Neural cell (in vitro differentiated cells): ENCODE measurements at regions not wholly inside any gene's neighbourhood (a gene's known extent, or its start where the extent isn't known, plus 50 kb on each side); places are given as distances from the start of the nearest gene placed in this dataset.

Source experiments
- CTCF ChIP-seq: fragments of 450-650 bp; IDR thresholded peaks from 2 replicates; pipeline ENCODE4 v1.5.1; 2014; ENCODE audit warnings: antibody characterized with exemption, mild to moderate bottlenecking, moderate library complexity; ENCODE audit not compliant: poor library complexity, severe bottlenecking
- EP300 ChIP-seq: fragments of 450-650 bp; conservative IDR thresholded peaks from 2 replicates; pipeline ENCODE4 v1.6.1; 2014; ENCODE audit warnings: antibody characterized with exemption, mild to moderate bottlenecking, moderate library complexity; ENCODE audit not compliant: poor library complexity, severe bottlenecking
- EZH2 ChIP-seq: fragments of 200-600, 300-800 bp; shearing (Covaris generic), sonication (generic); IDR thresholded peaks from 2 replicates; pipeline ENCODE4 v1.6.1; 2014; ENCODE audit warnings: antibody characterized with exemption, low read length, borderline replicate concordance, mild to moderate bottlenecking; ENCODE audit not compliant: insufficient read depth, poor library complexity, severe bottlenecking
- MXI1 ChIP-seq: fragments of 450-650 bp; conservative IDR thresholded peaks from 2 replicates; pipeline ENCODE4 v1.6.1; 2014; ENCODE audit warnings: antibody characterized with exemption, mild to moderate bottlenecking; ENCODE audit not compliant: poor library complexity, severe bottlenecking
- POLR2AphosphoS5 ChIP-seq: IDR thresholded peaks from 2 replicates; pipeline ENCODE4 v1.6.1; 2012
- RAD21 ChIP-seq: fragments of 450-650 bp; conservative IDR thresholded peaks from 2 replicates; pipeline ENCODE4 v1.6.1; 2014; ENCODE audit warnings: antibody characterized with exemption, mild to moderate bottlenecking, moderate library complexity
- REST ChIP-seq: IDR thresholded peaks from 2 replicates; pipeline ENCODE4 v1.6.1; 2012; ENCODE audit warnings: borderline replicate concordance
- TAF1 ChIP-seq: IDR thresholded peaks from 2 replicates; pipeline ENCODE4 v1.6.1; 2012; ENCODE audit warnings: low read depth

DNA sequence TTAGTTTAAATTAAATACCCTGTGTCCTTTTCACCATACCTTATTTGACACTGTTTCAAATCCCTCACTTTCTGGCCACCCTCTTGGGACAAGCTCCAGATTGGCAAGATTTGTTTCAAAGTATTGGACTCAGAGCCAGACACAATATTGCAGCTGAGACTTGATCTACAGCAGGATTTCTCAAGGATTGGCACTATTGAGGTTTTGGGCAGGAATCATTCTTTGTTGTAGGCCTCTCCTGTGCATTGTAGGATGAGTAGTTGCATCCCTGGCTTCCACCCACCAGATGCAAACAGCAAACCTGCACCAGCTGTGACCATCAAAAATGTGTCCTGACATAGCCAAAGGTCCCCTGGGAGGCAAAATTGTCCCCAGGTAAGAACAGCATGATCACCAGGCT is 181.2 kb downstream of the CHD9NB start:
- no peak for TF ChIP-seq CTCF
- no peak for TF ChIP-seq RAD21
- TF ChIP-seq POLR2AphosphoS5, result no peak
- TF ChIP-seq REST, result no peak
- TF ChIP-seq MXI1, result no peak
- no peak for TF ChIP-seq EZH2
- TF ChIP-seq EP300, result no peak
- TF ChIP-seq TAF1, result no peak
